GM23248 (cell line): ENCODE measurements at regions not wholly inside any gene's neighbourhood (a gene's known extent, or its start where the extent isn't known, plus 50 kb on each side); places are given as distances from the start of the nearest gene placed in this dataset.

Experiments
- DNase-seq: peaks from one replicate; pipeline ENCODE4 v3.0.0-alpha.2; 2015
- H2AFZ ChIP-seq: fragments of 200-600 bp; sonication (generic); 2 replicates; pipeline ENCODE4 v1.6.1; 2016; ENCODE audit warnings: antibody characterized with exemption
- H3F3A ChIP-seq: fragments of 200-600 bp; sonication (generic); 2 replicates; pipeline ENCODE4 v1.6.1; 2016; ENCODE audit warnings: mild to moderate bottlenecking, antibody characterized with exemption, mixed run types; ENCODE audit not compliant: insufficient read depth
- H3K27ac ChIP-seq: fragments of 200-600 bp; sonication (generic); 2 replicates; pipeline ENCODE4 v1.5.1; 2016; ENCODE audit warnings: mild to moderate bottlenecking
- H3K27me3 ChIP-seq: fragments of 200-600 bp; sonication (generic); replicated peaks from 2 replicates; pipeline ENCODE4 v1.6.1; 2016; ENCODE audit warnings: mild to moderate bottlenecking; ENCODE audit not compliant: insufficient read depth
- H3K36me3 ChIP-seq: fragments of 200-600 bp; sonication (generic); 2 replicates; pipeline ENCODE4 v1.6.1; 2016; ENCODE audit warnings: low read depth, mild to moderate bottlenecking
- H3K4me1 ChIP-seq: fragments of 200-600 bp; sonication (generic); 2 replicates; pipeline ENCODE4 v1.6.1; 2016; ENCODE audit warnings: mild to moderate bottlenecking; ENCODE audit not compliant: insufficient read depth
- H3K4me2 ChIP-seq: fragments of 200-600 bp; sonication (generic); one replicate; pipeline ENCODE4 v1.6.1; 2016; ENCODE audit warnings: mild to moderate bottlenecking; ENCODE audit not compliant: unreplicated experiment
- H3K4me3 ChIP-seq: fragments of 200-600 bp; sonication (generic); 2 replicates; pipeline ENCODE4 v1.5.1; 2016; ENCODE audit warnings: mild to moderate bottlenecking
- H3K79me2 ChIP-seq: fragments of 200-600 bp; sonication (generic); 2 replicates; pipeline ENCODE4 v1.6.1; 2016; ENCODE audit warnings: mild to moderate bottlenecking; ENCODE audit not compliant: insufficient read depth
- H3K9ac ChIP-seq: fragments of 200-600 bp; sonication (generic); 2 replicates; pipeline ENCODE4 v1.6.1; 2016; ENCODE audit warnings: mild to moderate bottlenecking
- H3K9me2 ChIP-seq: fragments of 200-600 bp; sonication (generic); 2 replicates; pipeline ENCODE4 v1.6.1; 2016; ENCODE audit warnings: mixed run types, mild to moderate bottlenecking, moderate library complexity; ENCODE audit not compliant: insufficient read depth
- H3K9me3 ChIP-seq: fragments of 200-600 bp; sonication (generic); one replicate; pipeline ENCODE4 v1.6.1; 2017; ENCODE audit warnings: low read depth
- H4K20me1 ChIP-seq: fragments of 200-600 bp; sonication (generic); 2 replicates; pipeline ENCODE4 v1.6.0; 2016; ENCODE audit not compliant: insufficient read depth
- EZH2 ChIP-seq: fragments of 200-600 bp; sonication (generic); IDR thresholded peaks from 2 replicates; pipeline ENCODE4 v1.6.1; 2018; ENCODE audit warnings: antibody characterized with exemption, mild to moderate bottlenecking; ENCODE audit not compliant: insufficient read depth, poor library complexity, severe bottlenecking
- EZH2phosphoT487 ChIP-seq: fragments of 200-600 bp; sonication (generic); IDR thresholded peaks from 2 replicates; pipeline ENCODE4 v1.6.1; 2018; ENCODE audit warnings: antibody characterized with exemption, moderate library complexity, mild to moderate bottlenecking, low read depth; ENCODE audit not compliant: insufficient read depth
- WGBS, 2 experiments: methylation state at CpG; one replicate each; pipeline ENCODE4 v1.1.6; 2015 to 2017; ENCODE audit warnings: low lambda C conversion rate in 2 of 2, low coverage in 1 of 2; ENCODE audit errors: missing lambda C conversion rate in 2 of 2; 5-methylcytosine and 5-hydroxymethylcytosine counted together
- in situ Hi-C: fragments of 300-500 bp; cut with MboI; formaldehyde crosslinking; loops from 2 replicates; pipeline ENCODE4 v1.15.0; 2020

DNA sequence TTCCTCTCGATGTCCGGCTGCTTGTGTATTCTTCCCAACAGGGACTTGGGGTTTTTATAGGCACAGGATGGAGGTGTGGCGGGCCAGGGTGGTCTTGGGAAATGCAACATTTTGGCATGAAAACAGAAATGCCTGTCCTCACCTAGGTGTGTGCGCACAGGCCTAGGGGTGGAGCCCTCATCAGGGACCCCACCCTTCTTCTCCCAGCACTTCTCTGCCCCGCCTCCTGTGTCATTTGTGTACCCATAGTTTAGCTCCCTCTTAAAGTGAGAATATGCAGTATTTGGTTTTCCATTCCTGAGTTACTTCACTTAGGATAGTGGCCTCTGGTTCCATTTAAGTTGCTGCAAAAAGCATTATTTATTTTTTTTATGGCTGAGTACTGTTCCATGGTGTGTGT lies 90.2 kb upstream of the ITGB1 start:
- 98 to 100% methylated on average over 5 of the region's 5 CpGs for WGBS, 2 experiments

DNA sequence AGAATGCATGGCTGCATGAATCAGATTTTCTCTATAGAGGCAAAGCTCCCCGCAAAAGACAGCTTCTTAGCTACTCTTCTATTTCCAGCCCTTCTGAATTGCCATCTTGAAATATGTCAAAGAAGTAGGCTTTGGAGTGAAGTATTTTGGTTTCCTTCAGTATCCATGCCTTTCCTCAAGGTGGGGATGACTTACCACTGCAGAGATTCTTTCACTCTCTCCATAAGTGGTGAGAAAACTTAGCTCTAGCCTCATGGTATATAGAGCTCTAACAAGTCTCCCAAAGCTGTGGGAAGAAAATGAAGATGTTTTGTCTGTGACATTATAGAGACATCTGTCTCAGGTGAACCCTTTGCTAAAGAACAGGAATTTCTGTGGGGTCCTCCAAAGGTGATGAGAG lies 89.6 kb upstream of the ITGB1 start:
- 96 to 100% methylated on average over 1 of the region's 1 CpG for WGBS, 2 experiments
- H3K4me2 ChIP-seq: no peak overlapping the region
- no peaks in the 10 kb centered on the region for H4K20me1 ChIP-seq
- H3K4me1 ChIP-seq: no peaks in the 10 kb centered on the region
- no peak overlapping the region for H3K27ac ChIP-seq
- H3K4me3 ChIP-seq: no peak overlapping the region
- H3F3A ChIP-seq: no peaks in the 10 kb centered on the region
- H3K9me3 ChIP-seq: no peaks in the 10 kb centered on the region
- no peak overlapping the region for H2AFZ ChIP-seq
- H3K79me2 ChIP-seq: no peaks in the 10 kb centered on the region
- H3K27me3 ChIP-seq: no peaks in the 10 kb centered on the region
- no peak overlapping the region for H3K9ac ChIP-seq
- no peak for TF ChIP-seq EZH2
- H3K9me2 ChIP-seq: no peaks in the 10 kb centered on the region
- in situ Hi-C loops: no loop called here
- H3K36me3 ChIP-seq: no peaks in the 10 kb centered on the region
- peak; percentile 5 for DNase-seq

More for the DNA sequence above, 90.2 kb upstream of the ITGB1 start:
- Histone ChIP-seq H3K27me3 (no peaks in the 10 kb centered on the region), H2AFZ (no peak overlapping the region), H3K36me3 (no peaks in the 10 kb centered on the region), H3K4me3 (no peak overlapping the region), H3K27ac (no peak overlapping the region), H3K9me2 (no peaks in the 10 kb centered on the region), H3K9ac (no peak overlapping the region), H3F3A (no peaks in the 10 kb centered on the region), H3K4me1 (no peaks in the 10 kb centered on the region), H3K79me2 (no peaks in the 10 kb centered on the region), H3K4me2 (no peak overlapping the region), H3K9me3 (no peaks in the 10 kb centered on the region), H4K20me1 (no peaks in the 10 kb centered on the region)
- TF ChIP-seq EZH2phosphoT487 (no peak), EZH2 (no peak)
- no peak for DNase-seq
- in situ Hi-C loops: no loop called here

DNA sequence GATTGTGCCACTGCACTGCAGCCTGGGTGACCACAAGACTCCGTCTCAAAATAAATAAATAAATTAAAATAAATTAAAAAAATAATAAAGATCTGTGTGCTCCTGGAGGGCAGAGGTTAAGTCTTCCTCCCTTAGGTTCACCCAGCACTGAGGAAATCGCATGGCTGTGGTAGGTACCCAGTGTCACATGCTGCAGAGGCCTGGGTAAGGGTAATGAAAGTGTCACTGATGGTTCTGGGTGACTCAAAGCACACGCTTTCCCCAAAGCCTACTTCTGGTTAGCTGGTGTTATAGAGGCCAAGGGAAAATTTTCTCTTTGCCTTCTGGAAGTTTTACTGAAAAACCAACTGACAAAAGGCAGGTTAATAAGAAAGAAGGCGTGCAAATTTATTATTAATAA lies 88.8 kb upstream of the ITGB1 start:
- no peak overlapping the region for H3K4me2 ChIP-seq
- WGBS, 2 experiments: 90 to 94% methylated on average over 4 of the region's 4 CpGs

DNA sequence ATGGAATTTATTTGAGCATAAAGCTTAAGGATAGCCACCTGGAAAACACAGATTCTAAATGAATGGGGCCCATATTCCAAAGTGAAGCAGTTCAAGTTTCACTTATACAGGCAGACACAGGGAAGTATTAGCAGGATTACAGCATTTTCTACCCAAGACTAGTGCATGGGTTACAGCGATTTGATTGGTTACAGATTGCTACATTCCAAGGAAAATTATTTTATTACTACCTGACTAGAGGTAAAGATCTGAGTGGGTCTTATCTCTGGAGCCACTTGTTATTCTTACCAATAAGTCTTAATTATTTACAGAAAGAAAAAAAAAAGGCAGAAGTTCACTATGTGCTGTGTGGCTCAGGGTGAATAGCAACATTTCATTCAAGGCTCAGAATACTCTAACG lies 87.4 kb upstream of the ITGB1 start:
- H3K27me3 ChIP-seq: no peaks in the 10 kb centered on the region
- TF ChIP-seq EZH2 (no peak), EZH2phosphoT487 (no peak)
- H3K9ac ChIP-seq: no peak overlapping the region
- no peaks in the 10 kb centered on the region for H3K36me3 ChIP-seq
- 87 to 92% methylated on average over 2 of the region's 2 CpGs for WGBS, 2 experiments
- no peaks in the 10 kb centered on the region for H3K9me2 ChIP-seq
- no peak for DNase-seq
- no peaks in the 10 kb centered on the region for H3K9me3 ChIP-seq
- no peak overlapping the region for H3K27ac ChIP-seq
- no peak overlapping the region for H3K4me2 ChIP-seq
- in situ Hi-C loops: no loop called here
- H2AFZ ChIP-seq: no peak overlapping the region
- no peak overlapping the region for H3K4me3 ChIP-seq
- no peaks in the 10 kb centered on the region for H3F3A ChIP-seq
- H4K20me1 ChIP-seq: no peaks in the 10 kb centered on the region
- H3K79me2 ChIP-seq: no peaks in the 10 kb centered on the region
- H3K4me1 ChIP-seq: no peaks in the 10 kb centered on the region

More for the DNA sequence above, 88.8 kb upstream of the ITGB1 start:
- H3F3A ChIP-seq: no peaks in the 10 kb centered on the region
- no peaks in the 10 kb centered on the region for H3K9me2 ChIP-seq
- TF ChIP-seq EZH2 (no peak), EZH2phosphoT487 (no peak)
- H3K79me2 ChIP-seq: no peaks in the 10 kb centered on the region
- H3K9ac ChIP-seq: no peak overlapping the region
- H4K20me1 ChIP-seq: no peaks in the 10 kb centered on the region
- H3K27me3 ChIP-seq: no peaks in the 10 kb centered on the region
- no peaks in the 10 kb centered on the region for H3K4me1 ChIP-seq
- DNase-seq: no peak
- no peak overlapping the region for H3K27ac ChIP-seq
- no peaks in the 10 kb centered on the region for H3K9me3 ChIP-seq
- H3K4me3 ChIP-seq: no peak overlapping the region
- in situ Hi-C loops: no loop called here
- H3K36me3 ChIP-seq: no peaks in the 10 kb centered on the region
- no peak overlapping the region for H2AFZ ChIP-seq

DNA sequence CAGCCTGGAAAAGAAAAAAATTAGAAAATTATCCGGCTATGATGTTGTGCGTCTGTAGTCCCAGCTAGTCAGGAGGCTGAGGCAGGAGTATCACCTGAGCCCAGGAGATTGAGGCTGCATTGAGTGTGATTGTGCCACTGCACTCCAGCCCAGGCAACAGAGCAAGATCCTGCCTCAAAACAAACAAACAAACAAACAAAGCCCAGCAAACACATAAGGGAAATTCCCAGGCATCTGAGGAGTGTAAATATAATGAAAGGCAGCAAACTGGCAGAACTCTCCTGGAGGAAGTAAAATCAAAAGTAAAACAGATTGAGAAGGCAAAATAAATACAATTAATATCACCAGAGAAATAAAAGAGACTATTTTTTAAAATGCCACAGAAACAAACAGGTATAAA lies 84.5 kb upstream of the ITGB1 start:
- H3K9ac ChIP-seq: no peak overlapping the region
- no peak overlapping the region for H3K27ac ChIP-seq
- WGBS, 2 experiments: 94 to 100% methylated on average over 2 of the region's 2 CpGs
- H4K20me1 ChIP-seq: no peaks in the 10 kb centered on the region
- no peaks in the 10 kb centered on the region for H3K79me2 ChIP-seq
- no peaks in the 10 kb centered on the region for H3K9me3 ChIP-seq
- H3K4me3 ChIP-seq: no peak overlapping the region
- no peaks in the 10 kb centered on the region for H3F3A ChIP-seq
- in situ Hi-C loops: no loop called here
- H3K9me2 ChIP-seq: no peaks in the 10 kb centered on the region
- no peaks in the 10 kb centered on the region for H3K36me3 ChIP-seq
- no peak overlapping the region for H2AFZ ChIP-seq
- H3K4me1 ChIP-seq: no peaks in the 10 kb centered on the region
- no peaks in the 10 kb centered on the region for H3K27me3 ChIP-seq
- DNase-seq: no peak
- no peak overlapping the region for H3K4me2 ChIP-seq
- TF ChIP-seq EZH2 (no peak), EZH2phosphoT487 (no peak)
